ENCODE measurements at regions not wholly inside any gene's neighbourhood (a gene's known extent, or its start where the extent isn't known, plus 50 kb on each side); places are given as distances from the start of the nearest gene placed in this dataset.

DNA sequence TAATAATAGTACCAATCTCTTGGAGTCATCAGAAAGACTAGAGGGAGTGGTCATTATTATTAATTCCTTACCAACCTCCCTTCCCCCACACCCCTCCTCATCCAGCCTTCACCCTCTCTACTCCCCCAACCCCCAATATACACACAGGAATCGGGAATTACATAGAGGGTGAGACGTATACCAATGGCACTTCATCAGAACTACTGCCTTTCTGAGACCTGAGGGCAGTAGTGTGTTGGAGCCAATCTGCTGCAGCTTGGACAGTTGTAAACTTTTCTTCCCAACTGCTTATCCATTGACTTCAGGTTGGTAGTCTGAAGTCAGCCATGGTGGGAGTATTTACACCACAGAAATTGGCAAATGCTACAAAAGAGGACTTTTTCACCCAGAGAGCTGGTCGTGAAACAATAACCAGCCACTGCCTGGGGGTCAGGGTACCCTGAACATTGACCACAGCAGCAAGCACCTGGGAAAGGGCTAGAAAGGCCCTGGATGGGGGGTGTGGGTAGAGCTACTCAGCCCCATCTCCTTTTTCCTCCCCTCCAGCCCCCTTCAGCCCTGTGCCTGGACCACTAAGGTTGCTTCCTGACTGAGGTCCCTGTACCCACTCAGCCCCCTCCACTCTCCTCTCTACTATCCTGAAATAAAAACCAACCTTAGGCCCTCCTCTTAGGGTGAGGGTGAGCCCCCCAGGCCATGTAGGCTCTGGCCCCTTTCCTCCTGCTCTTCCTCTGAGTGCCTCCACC lies 161.5 kb downstream of the MRPL14 start:
- no peak for DNase-seq

DNA sequence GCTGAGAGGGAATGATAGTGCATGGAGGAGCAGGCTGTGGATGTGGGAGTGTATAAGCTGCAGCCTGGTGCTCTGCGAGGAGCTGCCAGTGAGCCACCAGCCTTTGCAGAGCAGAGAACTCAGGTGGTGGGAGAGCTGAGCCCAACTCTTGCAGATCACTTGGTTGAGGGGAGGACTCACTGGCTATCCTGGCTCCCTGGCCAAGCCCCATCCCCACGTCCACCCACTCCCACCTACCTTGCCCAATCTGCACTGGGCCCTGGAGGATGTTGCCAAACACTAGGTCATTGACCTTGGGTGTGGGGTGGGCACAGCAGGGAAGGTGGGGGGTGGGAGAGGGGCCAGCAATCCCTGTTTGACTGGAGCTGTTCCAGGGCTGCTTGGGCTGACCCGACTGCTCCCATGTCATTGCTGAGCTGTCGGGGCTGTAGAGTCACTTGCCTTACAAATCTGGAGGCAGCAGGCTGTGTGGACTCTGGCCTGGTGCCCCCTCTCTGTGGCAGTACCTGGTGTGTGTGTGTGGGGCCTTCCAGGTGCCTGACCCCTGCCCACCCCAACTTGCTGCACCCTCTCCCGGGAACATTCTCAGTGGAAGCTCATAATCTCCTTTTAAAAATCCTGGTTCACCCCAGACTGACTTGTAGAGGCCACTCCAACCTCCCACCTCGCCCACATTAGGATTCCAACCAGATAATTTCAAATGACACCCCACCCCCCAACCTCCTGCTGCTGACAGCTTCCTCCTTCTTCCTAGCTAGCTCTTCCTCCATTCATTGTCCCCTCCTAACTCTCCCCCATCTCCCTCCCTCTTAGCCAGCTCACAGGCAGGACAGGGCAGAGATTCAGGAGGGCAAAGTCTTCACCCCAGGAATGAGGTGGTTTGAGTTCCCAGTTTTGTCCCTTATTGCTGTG lies 162.3 kb downstream of the MRPL14 start:
- DNase-seq, result no peak

DNA sequence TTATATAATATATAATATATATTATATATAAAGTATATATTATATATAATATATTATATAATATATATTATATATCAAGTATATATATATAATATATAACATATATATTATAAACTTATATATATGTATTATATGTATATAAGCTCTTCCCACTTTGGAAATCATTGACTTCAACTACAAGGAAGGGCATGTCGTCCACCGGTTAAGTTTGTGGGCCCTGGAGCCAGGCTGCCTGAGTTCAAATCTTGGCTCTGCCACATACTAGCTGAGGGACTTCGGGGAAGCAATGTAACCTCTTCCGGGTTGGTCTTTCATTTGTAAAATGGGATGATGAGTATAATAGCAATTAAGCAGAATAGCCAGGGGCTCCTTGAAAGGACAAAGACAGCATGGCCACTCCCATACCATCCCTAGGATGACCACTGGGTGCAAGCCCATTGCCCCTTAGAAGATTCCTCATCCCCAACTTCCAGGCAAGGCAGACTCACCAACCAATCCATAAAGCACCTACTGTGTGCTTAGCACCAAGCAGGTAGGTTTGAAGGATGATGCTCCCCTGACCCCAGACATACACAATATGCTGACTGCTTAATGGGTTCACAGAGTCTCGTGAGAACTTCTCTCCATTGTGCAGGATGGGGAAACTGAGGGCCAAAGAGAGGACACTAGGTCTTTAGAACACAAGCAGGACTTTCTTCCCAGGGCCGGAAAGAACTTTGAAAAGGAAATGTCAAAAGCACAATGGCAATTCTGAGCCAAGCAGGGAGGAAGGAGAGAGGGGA lies 163.2 kb downstream of the MRPL14 start:
- DNase-seq, result no peak

DNA sequence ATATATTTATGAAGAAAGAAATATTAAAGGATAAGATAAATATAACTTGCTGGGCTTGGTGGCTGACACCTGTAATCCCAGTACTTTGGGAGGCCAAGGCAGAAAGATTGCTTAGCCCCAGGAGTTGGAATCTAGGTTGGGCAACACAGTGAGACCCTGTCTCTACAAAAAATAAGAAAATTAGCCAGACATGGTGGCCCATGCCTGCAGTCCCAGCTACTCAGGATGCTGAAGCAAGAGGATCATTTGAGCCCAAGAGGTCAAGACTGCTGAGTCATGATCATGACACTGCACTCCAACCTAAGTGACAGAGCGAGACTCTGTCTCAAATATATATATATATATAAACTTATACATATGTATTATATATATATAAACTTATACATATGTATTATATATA lies 164.0 kb downstream of the MRPL14 start:
- no peak for DNase-seq

DNA sequence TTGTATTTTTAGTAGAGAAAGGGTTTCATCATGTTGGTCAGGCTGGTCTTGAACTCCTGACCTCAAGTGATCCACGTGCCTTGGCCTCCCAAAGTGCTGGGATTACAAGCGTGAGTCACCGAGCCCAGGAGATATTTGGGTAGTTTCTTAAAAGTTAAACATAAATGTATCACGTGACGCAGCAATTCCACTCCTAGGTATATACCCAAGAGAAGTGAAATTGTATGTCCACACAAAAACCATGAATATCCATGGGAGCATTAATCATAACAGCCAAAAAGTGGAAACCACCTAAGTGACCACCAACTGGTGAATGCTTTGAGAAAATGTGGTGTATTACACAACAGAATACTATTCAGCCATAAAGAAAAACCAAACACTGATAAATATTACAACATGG lies 164.8 kb downstream of the MRPL14 start:
- no peak for DNase-seq

DNA sequence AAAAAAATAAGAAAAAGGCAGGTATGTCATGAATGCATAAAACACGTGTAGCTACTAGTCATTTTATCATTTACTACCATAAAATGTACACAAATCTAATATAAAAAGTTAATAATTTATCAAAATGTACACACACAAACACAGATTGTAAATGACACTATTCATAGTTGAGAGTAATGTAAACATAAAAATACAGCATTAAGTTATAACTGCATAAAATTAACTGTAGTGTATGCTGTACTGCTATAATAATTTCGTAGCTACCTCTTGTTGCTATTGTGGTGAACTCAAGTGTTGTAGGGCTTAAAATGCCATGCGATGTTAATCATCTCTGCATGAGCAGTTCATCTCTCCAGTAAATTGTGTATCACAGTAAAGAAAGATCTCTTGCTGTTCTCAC lies 170.0 kb downstream of the MRPL14 start:
- no peak for DNase-seq

DNA sequence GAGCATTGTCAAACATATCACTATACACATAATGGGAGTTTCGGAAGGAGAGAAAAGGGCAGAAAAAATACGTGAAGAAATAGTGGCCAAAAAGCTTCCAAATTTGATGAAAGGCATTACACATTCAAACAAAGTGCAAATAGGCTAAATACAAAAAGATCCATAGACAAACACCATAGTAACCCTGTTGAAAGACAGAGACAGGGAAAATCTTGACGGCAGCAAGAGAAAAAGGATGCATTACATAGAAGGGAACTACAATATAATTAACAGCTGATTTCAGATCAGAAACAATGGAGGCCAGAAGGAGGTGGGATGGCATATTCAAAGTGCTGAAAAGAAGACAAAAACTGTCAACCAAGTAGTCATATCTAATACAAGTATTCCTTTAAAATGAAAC lies 170.8 kb downstream of the MRPL14 start:
- DNase-seq, result no peak

DNA sequence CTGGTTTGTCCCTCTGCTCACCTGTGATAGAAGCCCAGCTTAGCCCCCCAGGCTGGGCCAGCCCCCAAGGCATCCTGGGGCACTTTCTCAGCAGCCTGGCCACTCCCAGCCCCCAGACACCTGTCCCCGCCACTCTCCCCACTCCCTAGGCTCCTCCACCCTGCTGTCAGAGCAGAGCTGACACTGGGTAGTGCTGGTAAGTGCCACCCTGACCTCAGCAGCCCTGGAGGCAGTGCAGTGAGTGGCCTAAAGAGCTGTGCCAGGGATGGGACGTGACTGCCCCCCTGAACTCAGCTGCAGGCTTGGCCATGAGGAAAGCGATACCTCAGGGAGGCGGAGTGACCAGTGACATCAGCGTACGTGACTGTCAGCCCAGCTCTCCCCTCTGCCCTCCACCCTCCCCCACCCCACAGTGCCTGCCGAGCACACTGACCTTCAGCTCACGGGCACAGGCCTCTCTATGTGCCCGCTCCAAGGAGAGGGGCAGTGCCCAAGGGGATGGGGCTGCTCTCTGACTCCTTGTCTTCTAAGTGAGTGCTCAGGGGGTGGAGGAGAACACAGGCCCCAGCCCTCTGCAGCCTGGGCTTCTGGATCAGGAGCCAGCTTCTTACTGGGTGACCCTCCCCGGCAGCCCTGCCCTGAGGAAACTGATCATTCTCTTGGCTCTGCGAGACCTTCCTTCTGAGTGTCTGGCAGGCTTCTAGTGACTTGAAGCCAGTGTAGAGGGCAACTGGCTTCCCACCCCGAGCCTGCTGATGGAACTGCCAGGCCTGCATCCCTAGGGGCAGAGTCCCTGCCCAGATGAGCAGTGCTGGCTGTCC lies 172.7 kb downstream of the MRPL14 start:
- DNase-seq, result no peak

DNA sequence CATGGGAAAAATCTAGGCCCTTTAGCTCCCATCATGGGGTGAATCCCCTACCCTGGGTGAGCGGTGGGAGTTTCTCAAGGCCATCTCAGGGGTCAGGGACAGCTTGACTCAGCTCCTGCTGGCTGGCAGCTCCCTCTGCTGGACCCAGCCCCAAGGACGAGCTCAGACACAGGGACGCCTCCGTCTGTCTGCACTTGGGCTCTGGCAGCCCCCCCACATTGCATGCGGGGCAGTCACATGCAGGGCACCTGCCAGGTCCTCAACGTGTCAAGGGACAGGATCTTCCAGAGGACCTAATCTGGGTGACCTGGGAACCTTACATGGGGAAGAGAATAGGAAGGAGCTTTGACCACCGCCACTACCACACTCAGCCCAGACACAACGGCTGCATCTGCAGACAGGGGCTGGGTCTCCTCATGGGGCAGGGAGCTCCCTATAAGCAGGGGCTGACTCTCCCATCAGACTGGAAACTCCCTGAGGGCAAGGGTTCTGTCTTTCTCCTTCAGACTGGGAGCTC lies 173.4 kb downstream of the MRPL14 start:
- no peak for DNase-seq

DNA sequence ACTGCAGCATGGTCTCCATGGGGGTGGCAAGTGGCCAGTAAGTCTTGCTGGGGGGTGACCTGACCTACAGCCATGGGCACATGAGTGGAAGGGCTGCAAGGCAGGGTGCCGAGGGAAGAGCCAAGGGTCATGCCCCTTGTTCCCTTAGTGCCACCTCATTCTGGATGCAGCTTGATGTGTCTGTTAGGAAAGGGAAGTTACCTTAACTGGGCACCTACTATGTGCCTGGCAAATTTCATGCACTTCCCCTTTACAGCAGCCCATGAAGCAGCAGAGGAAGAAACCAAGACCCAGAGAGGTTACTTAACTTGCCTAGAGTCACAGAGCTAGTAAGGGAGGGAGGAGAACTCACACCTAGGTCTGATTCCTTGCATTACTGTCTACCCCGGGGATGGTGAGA lies 174.0 kb downstream of the MRPL14 start:
- no peak for DNase-seq

DNA sequence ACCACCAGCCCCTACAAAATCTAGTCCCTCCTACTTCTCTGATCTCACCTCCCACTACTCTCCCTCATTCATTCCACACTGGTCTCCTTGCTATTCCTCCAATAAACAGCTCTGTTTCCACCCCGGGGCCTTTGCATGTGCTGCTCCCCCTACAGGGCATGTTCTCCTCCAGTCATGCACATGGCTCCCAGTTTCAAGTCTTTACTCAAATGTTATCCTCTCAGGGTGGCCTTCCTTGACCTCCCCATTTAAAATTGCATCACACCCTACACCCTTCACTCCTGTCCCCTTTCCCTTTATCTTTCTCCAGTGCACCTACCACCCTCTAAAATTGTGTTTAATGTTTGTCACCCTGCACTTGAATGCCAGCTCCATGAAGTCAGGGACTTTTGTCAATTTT lies 174.5 kb downstream of the MRPL14 start:
- DNase-seq, result no peak

DNA sequence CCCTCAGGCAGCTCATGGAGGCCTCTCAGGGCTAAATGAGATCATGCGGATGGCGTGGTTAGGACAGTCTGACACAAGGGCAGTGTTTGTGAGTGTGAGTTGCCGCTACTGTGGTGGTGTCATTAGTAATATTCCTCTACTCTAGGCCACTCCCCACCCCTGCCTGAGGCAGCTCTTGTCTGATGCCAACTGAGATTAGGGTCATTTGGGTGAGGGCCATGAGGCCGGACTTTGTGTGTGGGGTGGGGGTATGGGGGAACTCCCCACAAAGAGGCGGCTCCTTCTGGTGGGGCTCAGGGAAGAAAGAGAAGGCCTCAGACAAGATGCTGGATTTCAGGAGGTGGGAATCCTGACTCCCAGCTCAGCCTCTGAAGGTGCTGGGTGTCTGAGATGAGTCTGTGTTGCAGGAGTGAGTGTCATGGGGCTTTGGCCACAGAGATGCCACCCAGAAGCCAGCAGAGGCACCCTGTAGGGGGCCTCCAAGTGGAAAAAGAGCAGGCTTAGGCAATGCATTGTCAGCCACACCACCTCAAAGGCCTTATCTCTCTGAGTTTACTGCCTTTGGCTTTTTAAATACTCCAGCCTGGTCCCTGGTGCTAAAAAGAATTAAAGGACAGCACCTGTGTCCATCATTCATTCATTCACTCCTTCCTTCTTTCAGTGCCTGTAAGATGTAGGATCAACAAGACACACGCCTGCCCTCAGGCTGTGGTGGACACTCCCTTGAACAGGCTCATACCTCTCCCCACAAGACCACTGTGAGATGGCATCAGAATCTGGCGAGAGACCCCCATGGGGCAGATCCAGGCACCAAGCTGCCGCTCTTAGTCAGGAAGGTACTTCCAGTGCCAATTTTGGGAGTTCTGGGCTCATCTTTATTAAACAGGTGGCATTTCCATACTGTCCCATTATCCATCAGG lies 175.2 kb downstream of the MRPL14 start:
- no peak for DNase-seq

DNA sequence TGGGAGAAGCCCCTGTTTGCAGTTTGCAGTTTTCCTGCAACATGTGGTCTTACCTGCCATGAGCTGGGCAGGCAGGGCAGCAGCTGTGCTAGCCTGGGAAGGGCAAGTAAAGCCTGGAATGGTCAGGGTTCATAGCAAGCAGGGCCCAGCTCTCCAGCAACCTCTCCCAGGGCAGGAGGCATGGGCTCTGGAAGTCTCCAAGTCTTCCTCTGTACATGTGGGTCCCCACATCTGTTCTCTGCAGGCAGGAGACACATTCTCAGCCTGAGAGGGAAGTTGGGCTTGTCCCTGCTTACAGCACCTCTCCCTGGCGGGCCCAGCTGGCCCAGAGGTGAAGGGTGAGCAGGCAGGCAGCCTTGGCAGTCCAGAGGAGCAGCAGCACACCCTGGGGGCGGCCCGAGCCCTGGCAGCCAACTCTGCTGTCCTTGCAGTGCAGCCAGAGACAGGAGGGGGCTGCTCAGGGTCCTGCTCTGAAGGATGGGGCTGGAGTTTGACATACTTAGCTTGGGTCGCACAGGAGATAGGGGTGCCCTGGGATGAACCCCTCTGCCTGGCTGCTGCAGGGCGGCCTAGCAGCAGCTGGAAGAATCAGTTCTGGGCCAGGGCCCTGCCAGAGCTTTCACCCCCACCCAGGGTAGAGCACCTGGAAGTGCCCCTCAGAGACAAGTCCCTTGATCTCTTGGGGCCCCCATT lies 176.0 kb downstream of the MRPL14 start:
- DNase-seq, result no peak

DNA sequence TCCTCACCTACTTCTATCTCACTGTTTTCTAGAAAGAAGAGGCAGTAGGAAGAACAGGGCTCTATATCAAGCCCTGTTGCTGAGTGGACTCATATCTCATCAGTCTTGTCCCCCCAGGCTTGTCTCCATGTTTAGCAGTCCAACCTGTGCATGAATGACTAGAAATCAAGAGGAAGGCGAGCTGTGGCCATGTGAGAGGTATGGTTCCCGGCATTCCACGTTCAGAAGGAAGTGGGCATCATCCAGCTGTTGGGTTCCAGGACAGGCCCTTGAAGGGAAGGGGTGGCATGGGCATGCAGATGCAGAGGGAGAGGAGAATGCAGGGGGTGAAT lies 176.6 kb downstream of the MRPL14 start:
- DNase-seq, result no peak

DNA sequence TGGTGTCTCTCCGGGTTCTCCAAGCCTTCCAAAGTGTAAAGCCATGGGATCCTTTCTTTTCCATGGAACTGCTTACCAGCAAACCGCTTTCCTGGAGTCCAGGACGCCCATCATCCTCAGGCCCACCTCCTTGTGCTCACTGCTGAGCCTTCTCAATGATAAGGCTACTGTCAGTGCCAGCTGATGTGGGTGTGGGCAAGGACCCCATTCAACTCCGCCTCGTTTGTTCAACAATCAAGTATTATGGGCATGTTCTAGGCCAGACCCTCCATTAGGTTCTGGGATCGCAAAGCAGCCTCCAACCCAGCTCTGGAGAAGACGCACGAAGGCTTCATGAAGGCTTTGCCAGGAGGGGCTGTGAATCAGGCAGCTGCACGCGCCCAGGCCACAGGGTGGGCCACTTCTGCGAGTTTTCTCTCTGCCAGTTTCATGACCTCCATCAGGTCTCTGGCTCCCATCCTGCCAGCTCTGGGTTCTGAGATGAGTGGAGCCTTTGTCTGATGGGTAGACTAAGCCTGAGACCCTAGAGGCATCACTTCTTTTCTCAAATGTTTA lies 177.1 kb downstream of the MRPL14 start:
- no peak for DNase-seq

DNA sequence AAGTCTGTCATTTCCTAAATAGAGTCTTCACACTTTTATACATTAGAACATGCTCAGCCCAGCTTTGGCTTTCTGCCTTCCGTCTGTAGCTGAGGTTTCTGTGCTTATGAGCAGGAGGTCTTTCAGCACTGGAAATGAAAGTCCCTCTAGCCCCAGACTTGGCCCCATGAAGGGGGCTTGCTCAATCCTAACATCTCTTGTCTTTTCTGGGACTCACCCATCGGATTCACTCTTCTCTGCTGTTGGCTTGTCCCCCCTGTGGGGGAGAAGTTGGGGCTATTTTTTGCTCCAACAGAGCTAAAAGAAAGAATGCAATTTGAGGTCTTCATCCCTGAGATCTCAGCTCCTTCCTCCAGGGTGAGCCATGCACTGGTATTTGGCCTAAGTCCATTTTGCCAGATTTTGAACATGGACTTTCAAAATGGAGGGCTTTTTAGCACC lies 177.7 kb downstream of the MRPL14 start:
- DNase-seq, result no peak

DNA sequence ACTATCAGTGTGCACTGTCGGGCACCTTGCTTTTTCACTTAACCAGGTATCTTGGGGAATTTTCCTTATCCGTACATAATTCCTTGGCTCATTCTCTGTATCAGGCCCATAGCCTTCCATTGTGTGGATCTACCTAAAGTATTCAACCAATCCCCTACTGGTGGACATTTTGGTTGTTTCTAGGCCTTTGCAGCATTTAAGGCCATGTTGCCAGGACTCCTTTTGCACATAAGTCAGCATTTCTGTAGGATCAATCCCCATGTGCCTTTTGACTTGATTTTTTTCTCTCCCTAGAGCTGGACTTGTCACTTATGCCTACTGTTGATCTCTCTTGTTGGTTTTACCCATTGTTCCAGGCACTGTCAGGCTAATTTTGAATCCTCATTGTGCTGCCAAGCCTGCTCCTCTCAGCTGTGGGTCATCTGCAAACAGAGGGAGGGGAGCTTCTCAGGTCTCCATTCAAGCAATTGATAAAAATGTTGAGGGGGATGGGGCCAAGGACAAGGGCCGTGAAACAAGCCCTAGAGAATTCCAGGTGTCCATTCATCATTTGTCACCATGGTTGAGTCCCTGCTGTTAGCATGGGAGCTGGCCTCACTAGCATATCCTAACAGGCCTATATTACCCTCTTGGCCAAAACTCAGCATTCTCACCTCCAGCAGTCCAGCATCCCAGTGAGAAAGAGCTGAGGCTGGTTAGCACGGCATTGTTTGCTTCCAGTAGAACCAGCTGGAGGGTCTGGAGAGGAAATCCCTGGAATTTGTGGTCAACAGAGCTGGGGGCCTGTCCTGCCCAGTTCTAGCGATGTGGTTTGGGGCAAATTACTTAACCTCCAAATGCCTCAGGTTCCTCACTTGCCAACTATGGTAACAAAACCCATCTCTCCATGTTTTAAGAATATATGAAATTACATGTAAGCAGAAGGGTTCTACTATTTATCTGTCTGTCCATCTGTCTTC lies 178.4 kb downstream of the MRPL14 start:
- no peak for DNase-seq

DNA sequence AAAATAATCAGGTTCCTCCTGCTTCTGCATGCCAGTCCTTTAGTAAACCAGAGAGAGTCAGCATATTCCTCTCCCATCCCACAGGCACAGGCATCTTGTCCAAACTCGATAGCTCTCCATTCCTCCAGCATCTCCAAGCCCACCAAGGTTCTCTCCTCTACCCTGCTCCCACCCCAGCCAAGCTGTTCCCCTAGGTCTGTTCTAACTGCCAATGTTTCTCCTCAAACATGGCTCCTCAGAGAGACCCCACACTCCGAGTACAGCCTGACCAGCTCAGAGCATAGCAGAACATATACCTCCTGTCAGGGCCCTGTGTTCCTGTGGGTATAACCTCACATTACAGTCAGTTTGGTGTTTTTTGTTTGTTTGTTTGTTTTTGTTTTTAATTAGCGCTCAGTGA lies 177.8 kb downstream of the VEGFA start:
- no peak for DNase-seq
